ENCODE measurements at regions not wholly inside any gene's neighbourhood (a gene's known extent, or its start where the extent isn't known, plus 50 kb on each side); places are given as distances from the start of the nearest gene placed in this dataset.

- Histone ChIP-seq H3K9ac (ENCODE audit: insufficient read depth in 1 of 2, low read length in 2 of 2) (no peak overlapping the region), H3K9me3 (ENCODE audit: control insufficient read depth in 4 of 4, insufficient read depth in 3 of 4, low read length in 3 of 4) (peaks cover 0 to 1% (median 0%) of the 10 kb centered on the region in 4 donors), H3K4me1 (ENCODE audit: control insufficient read depth in 5 of 5, insufficient read depth in 5 of 5, low read length in 5 of 5) (peaks cover 0 to 6% (median 0%) of the 10 kb centered on the region in 5 donors), H3K4me3 (no peak overlapping the region), H3K27ac (ENCODE audit: low read depth in 1 of 2, low read length in 1 of 2) (no peak overlapping the region), H3K27me3 (ENCODE audit: control insufficient read depth in 3 of 3, insufficient read depth in 3 of 3, low read length in 2 of 3) (no peaks in the 10 kb centered on the region), H3K36me3 (ENCODE audit: control insufficient read depth in 4 of 4, insufficient read depth in 4 of 4, low read length in 4 of 4) (no peaks in the 10 kb centered on the region)
- no peak for ATAC-seq (ENCODE audit: insufficient read depth, low FRiP score)
- TF ChIP-seq, protein P1, sequence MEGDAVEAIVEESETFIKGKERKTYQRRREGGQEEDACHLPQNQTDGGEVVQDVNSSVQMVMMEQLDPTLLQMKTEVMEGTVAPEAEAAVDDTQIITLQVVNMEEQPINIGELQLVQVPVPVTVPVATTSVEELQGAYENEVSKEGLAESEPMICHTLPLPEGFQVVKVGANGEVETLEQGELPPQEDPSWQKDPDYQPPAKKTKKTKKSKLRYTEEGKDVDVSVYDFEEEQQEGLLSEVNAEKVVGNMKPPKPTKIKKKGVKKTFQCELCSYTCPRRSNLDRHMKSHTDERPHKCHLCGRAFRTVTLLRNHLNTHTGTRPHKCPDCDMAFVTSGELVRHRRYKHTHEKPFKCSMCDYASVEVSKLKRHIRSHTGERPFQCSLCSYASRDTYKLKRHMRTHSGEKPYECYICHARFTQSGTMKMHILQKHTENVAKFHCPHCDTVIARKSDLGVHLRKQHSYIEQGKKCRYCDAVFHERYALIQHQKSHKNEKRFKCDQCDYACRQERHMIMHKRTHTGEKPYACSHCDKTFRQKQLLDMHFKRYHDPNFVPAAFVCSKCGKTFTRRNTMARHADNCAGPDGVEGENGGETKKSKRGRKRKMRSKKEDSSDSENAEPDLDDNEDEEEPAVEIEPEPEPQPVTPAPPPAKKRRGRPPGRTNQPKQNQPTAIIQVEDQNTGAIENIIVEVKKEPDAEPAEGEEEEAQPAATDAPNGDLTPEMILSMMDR (IDR thresholded peaks at IDR 0.05; ENCODE audit: control extremely low read depth, extremely low read depth), result no peak
- WGBS, 2 donors, result 60 to 78% methylated on average over 3 of the region's 3 CpGs
- DNase-seq, result no peak
These were observed 402.9 kb downstream of the TBL1XR1 start for GRCh38 chr3:176794406-176794805.

GRCh38 chr3:176789947-176790346, 407.3 kb downstream of the TBL1XR1 start:
- no peak overlapping the region for H3K4me3 ChIP-seq
- H3K27ac ChIP-seq (ENCODE audit: low read depth in 1 of 2, low read length in 1 of 2), result no peak overlapping the region
- peaks cover 0 to 1% (median 0%) of the 10 kb centered on the region in 4 donors for H3K9me3 ChIP-seq (ENCODE audit: control insufficient read depth in 4 of 4, insufficient read depth in 3 of 4, low read length in 3 of 4)
- no peaks in the 10 kb centered on the region for H3K27me3 ChIP-seq (ENCODE audit: control insufficient read depth in 3 of 3, insufficient read depth in 3 of 3, low read length in 2 of 3)
- H3K4me1 ChIP-seq (ENCODE audit: control insufficient read depth in 5 of 5, insufficient read depth in 5 of 5, low read length in 5 of 5), result peaks cover 0 to 4% (median 0%) of the 10 kb centered on the region in 5 donors
- H3K36me3 ChIP-seq (ENCODE audit: control insufficient read depth in 4 of 4, insufficient read depth in 4 of 4, low read length in 4 of 4), result no peaks in the 10 kb centered on the region
- no peak overlapping the region for H3K9ac ChIP-seq (ENCODE audit: insufficient read depth in 1 of 2, low read length in 2 of 2)
- TF ChIP-seq, protein P1 (IDR thresholded peaks at IDR 0.05; ENCODE audit: control extremely low read depth, extremely low read depth), result no peak
- WGBS, 2 donors, result 94 to 95% methylated on average over 3 of the region's 3 CpGs
- ATAC-seq (ENCODE audit: insufficient read depth, low FRiP score) (no peak), DNase-seq (no peak)

GRCh38 chr3:176789281-176789705, 408.0 kb downstream of the TBL1XR1 start:
- 69 to 89% methylated on average over 1 of the region's 1 CpG for WGBS, 2 donors
- Histone ChIP-seq H3K36me3 (ENCODE audit: control insufficient read depth in 4 of 4, insufficient read depth in 4 of 4, low read length in 4 of 4) (no peaks in the 10 kb centered on the region), H3K9me3 (ENCODE audit: control insufficient read depth in 4 of 4, insufficient read depth in 3 of 4, low read length in 3 of 4) (peaks cover 0 to 1% (median 0%) of the 10 kb centered on the region in 4 donors), H3K27ac (ENCODE audit: low read depth in 1 of 2, low read length in 1 of 2) (no peak overlapping the region), H3K27me3 (ENCODE audit: control insufficient read depth in 3 of 3, insufficient read depth in 3 of 3, low read length in 2 of 3) (no peaks in the 10 kb centered on the region), H3K9ac (ENCODE audit: insufficient read depth in 1 of 2, low read length in 2 of 2) (no peak overlapping the region), H3K4me3 (no peak overlapping the region), H3K4me1 (ENCODE audit: control insufficient read depth in 5 of 5, insufficient read depth in 5 of 5, low read length in 5 of 5) (peaks cover 0 to 5% (median 0%) of the 10 kb centered on the region in 5 donors)
- DNase-seq (no peak), ATAC-seq (ENCODE audit: insufficient read depth, low FRiP score) (no peak)
- TF ChIP-seq, protein P1 (IDR thresholded peaks at IDR 0.05; ENCODE audit: control extremely low read depth, extremely low read depth), result no peak

- no peak for ATAC-seq (ENCODE audit: insufficient read depth, low FRiP score)
- Histone ChIP-seq H3K36me3 (ENCODE audit: control insufficient read depth in 4 of 4, insufficient read depth in 4 of 4, low read length in 4 of 4) (no peaks in the 10 kb centered on the region), H3K4me1 (ENCODE audit: control insufficient read depth in 5 of 5, insufficient read depth in 5 of 5, low read length in 5 of 5) (peaks cover 0 to 5% (median 0%) of the 10 kb centered on the region in 5 donors), H3K9me3 (ENCODE audit: control insufficient read depth in 4 of 4, insufficient read depth in 3 of 4, low read length in 3 of 4) (peaks cover 0 to 1% (median 0%) of the 10 kb centered on the region in 4 donors), H3K4me3 (no peak overlapping the region), H3K27ac (ENCODE audit: low read depth in 1 of 2, low read length in 1 of 2) (no peak overlapping the region), H3K9ac (ENCODE audit: insufficient read depth in 1 of 2, low read length in 2 of 2) (no peak overlapping the region), H3K27me3 (ENCODE audit: control insufficient read depth in 3 of 3, insufficient read depth in 3 of 3, low read length in 2 of 3) (no peaks in the 10 kb centered on the region)
- DNase-seq, result no peak
- TF ChIP-seq, protein P1 (IDR thresholded peaks at IDR 0.05; ENCODE audit: control extremely low read depth, extremely low read depth), result no peak
- 68 to 88% methylated on average over 3 of the region's 3 CpGs for WGBS, 2 donors
These were observed 409.8 kb downstream of the TBL1XR1 start for GRCh38 chr3:176787506-176787905.
